Activated CD4-positive, alpha-beta T cell treated with anti-CD3 and anti-CD28 coated beads, Interleukin-2, amount 50 U/mL, for 48 hours (primary cell): ENCODE measurements at regions not wholly inside any gene's neighbourhood (a gene's known extent, or its start where the extent isn't known, plus 50 kb on each side); places are given as distances from the start of the nearest gene placed in this dataset.
A peak's percentile ranks its signal among the peaks of the same experiment; 100 is the strongest.

Source experiments
- DNase-seq, 2 experiments: peaks; one replicate each; pipeline ENCODE4 v3.0.0-alpha.2; 2020

GRCh38 chr18:27619090-27619772, 434.1 kb upstream of the CHST9 start:
- DNase-seq: no peak

- no peak for DNase-seq
Observed at GRCh38 chr18:27616324-27616723, 431.2 kb upstream of the CHST9 start.

- DNase-seq: no peak
Observed at GRCh38 chr18:27614951-27615844, 430.1 kb upstream of the CHST9 start.

- DNase-seq: no peak
Observed at GRCh38 chr18:27609221-27609620, 424.1 kb upstream of the CHST9 start.

GRCh38 chr18:27608742-27609141, 423.6 kb upstream of the CHST9 start:
- DNase-seq: no peak

GRCh38 chr18:27608174-27608573, 423.1 kb upstream of the CHST9 start:
- DNase-seq: no peak

GRCh38 chr18:27606741-27607140, 421.6 kb upstream of the CHST9 start:
- DNase-seq: no peak

- peak; percentile 2 to 19 for DNase-seq
Observed at GRCh38 chr18:27605107-27605834, 420.2 kb upstream of the CHST9 start.

- DNase-seq: no peak
Observed at GRCh38 chr18:27604583-27604982, 419.5 kb upstream of the CHST9 start.

- no peak for DNase-seq
Observed at GRCh38 chr18:27602092-27602491, 417.0 kb upstream of the CHST9 start.

- no peak for DNase-seq
Observed at GRCh38 chr18:27600245-27600644, 415.1 kb upstream of the CHST9 start.

GRCh38 chr18:27599202-27599829, 414.2 kb upstream of the CHST9 start:
- peak; percentile 12 to 29 for DNase-seq

- DNase-seq: no peak
Observed at GRCh38 chr18:27595113-27595838, 410.2 kb upstream of the CHST9 start.

- DNase-seq: no peak
Observed at GRCh38 chr18:27585602-27586173, 400.6 kb upstream of the CHST9 start.

GRCh38 chr18:27583466-27583865, 398.4 kb upstream of the CHST9 start:
- DNase-seq: no peak

GRCh38 chr18:27582760-27583412, 397.8 kb upstream of the CHST9 start:
- no peak for DNase-seq

GRCh38 chr18:27581296-27581904, 396.3 kb upstream of the CHST9 start:
- DNase-seq: no peak

GRCh38 chr18:27579364-27579763, 394.3 kb upstream of the CHST9 start:
- DNase-seq: no peak

GRCh38 chr18:27577752-27578151, 392.6 kb upstream of the CHST9 start:
- DNase-seq: no peak

GRCh38 chr18:27577265-27577664, 392.2 kb upstream of the CHST9 start:
- DNase-seq: no peak

GRCh38 chr18:27567434-27567833, 382.3 kb upstream of the CHST9 start:
- DNase-seq: no peak
